NCI-H460 (cell line): ENCODE measurements at regions not wholly inside any gene's neighbourhood (a gene's known extent, or its start where the extent isn't known, plus 50 kb on each side); places are given as distances from the start of the nearest gene placed in this dataset.
"Not testable (repeated sequence)": the region's sequence is repeated elsewhere in the genome, so short reads cannot be mapped to it uniquely, and the experiment has no call there.

Source experiments
- DNase-seq: peaks from one replicate; pipeline ENCODE4 v3.0.0-alpha.2; 2016; ENCODE audit warnings: low read depth; ENCODE audit errors: extremely low read depth

GRCh38 chr6:15748341-15748740 is 85.5 kb upstream of the DTNBP1 start:
- no peak for DNase-seq

GRCh38 chr6:15747354-15747883 is 84.6 kb upstream of the DTNBP1 start:
- no peak for DNase-seq

- no peak for DNase-seq
These were observed 83.0 kb upstream of the DTNBP1 start for GRCh38 chr6:15745781-15746180.

- no peak for DNase-seq
These were observed 82.1 kb upstream of the DTNBP1 start for GRCh38 chr6:15744818-15745402.

- DNase-seq: not testable (repeated sequence)
These were observed 79.2 kb upstream of the DTNBP1 start for GRCh38 chr6:15742013-15742412.

GRCh38 chr6:15741405-15741804 is 78.6 kb upstream of the DTNBP1 start:
- DNase-seq: no peak

GRCh38 chr6:15739867-15740266 is 77.0 kb upstream of the DTNBP1 start:
- no peak for DNase-seq

- no peak for DNase-seq
These were observed 76.5 kb upstream of the DTNBP1 start for GRCh38 chr6:15739353-15739752.

GRCh38 chr6:15738195-15738594 is 75.4 kb upstream of the DTNBP1 start:
- not testable (repeated sequence) for DNase-seq

GRCh38 chr6:15736297-15736696 is 73.5 kb upstream of the DTNBP1 start:
- no peak for DNase-seq

- peak; percentile 11 for DNase-seq
These were observed 72.9 kb upstream of the DTNBP1 start for GRCh38 chr6:15735567-15736265.

- no peak for DNase-seq
These were observed 71.5 kb upstream of the DTNBP1 start for GRCh38 chr6:15734118-15734897.

- DNase-seq: no peak
These were observed 68.1 kb upstream of the DTNBP1 start for GRCh38 chr6:15730922-15731321.

GRCh38 chr6:15730442-15730841 is 67.6 kb upstream of the DTNBP1 start:
- no peak for DNase-seq

GRCh38 chr6:15722731-15723130 is 59.9 kb upstream of the DTNBP1 start:
- DNase-seq: no peak

- DNase-seq: no peak
These were observed 54.1 kb upstream of the DTNBP1 start for GRCh38 chr6:15716889-15717288.

GRCh38 chr6:15715851-15716250 is 53.0 kb upstream of the DTNBP1 start:
- DNase-seq: no peak

- DNase-seq: no peak
These were observed 52.2 kb upstream of the DTNBP1 start for GRCh38 chr6:15715060-15715459.

- DNase-seq: no peak
These were observed 51.8 kb upstream of the DTNBP1 start for GRCh38 chr6:15714658-15715057.

GRCh38 chr6:15713325-15713724 is 50.5 kb upstream of the DTNBP1 start:
- DNase-seq: no peak

- DNase-seq: no peak
These were observed 50.0 kb upstream of the DTNBP1 start for GRCh38 chr6:15712797-15713196.
